DND-41 (cell line): ENCODE measurements at regions not wholly inside any gene's neighbourhood (a gene's known extent, or its start where the extent isn't known, plus 50 kb on each side); places are given as distances from the start of the nearest gene placed in this dataset.

Source experiments
- ATAC-seq: fragments of 200-7000 bp; cut with Tn5 transposase; 3 replicates; pipeline ENCODE4 v1.9.1; 2021; ENCODE audit warnings: low read depth; ENCODE audit not compliant: insufficient read depth
- DNase-seq: peaks from one replicate; pipeline ENCODE4 v3.0.0-alpha.2; 2020
- H2AFZ ChIP-seq: 2 replicates; pipeline ENCODE4 v1.6.0; 2012; ENCODE audit warnings: low read depth, low read length
- H3K27ac ChIP-seq: 2 replicates; pipeline ENCODE4 v1.5.1; 2012; ENCODE audit warnings: low read length, inconsistent platforms
- H3K27me3 ChIP-seq: fragments of 200-600 bp; sonication (generic); 2 replicates; pipeline ENCODE4 v1.6.0; 2012; ENCODE audit warnings: low read length, mild to moderate bottlenecking, inconsistent platforms; ENCODE audit not compliant: insufficient read depth, poor library complexity
- H3K36me3 ChIP-seq: 2 replicates; pipeline ENCODE4 v1.5.1; 2012; ENCODE audit warnings: low read length, inconsistent platforms; ENCODE audit not compliant: insufficient read depth
- H3K4me1 ChIP-seq: 2 replicates; pipeline ENCODE4 v1.5.1; 2012; ENCODE audit warnings: mild to moderate bottlenecking, low read length; ENCODE audit not compliant: insufficient read depth
- H3K4me2 ChIP-seq: 2 replicates; pipeline ENCODE4 v1.6.0; 2012; ENCODE audit warnings: mild to moderate bottlenecking, moderate library complexity, low read length, inconsistent platforms; ENCODE audit not compliant: insufficient read depth
- H3K4me3 ChIP-seq, 2 experiments: fragments of 200-600 bp in 1 of 2; shearing (Covaris generic) in 1 of 2; 2 replicates each; pipeline ENCODE4 v1.5.1; 2012 to 2016; ENCODE audit warnings: inconsistent platforms in 2 of 2, low read length in 2 of 2, mild to moderate bottlenecking in 2 of 2, low read depth in 1 of 2, moderate library complexity in 1 of 2
- H3K79me2 ChIP-seq: 2 replicates; pipeline ENCODE4 v1.6.0; 2012; ENCODE audit warnings: low read length, inconsistent platforms; ENCODE audit not compliant: insufficient read depth
- H3K9ac ChIP-seq: 2 replicates; pipeline ENCODE4 v1.6.0; 2012; ENCODE audit warnings: low read depth, mild to moderate bottlenecking, inconsistent platforms, low read length, moderate library complexity
- H3K9me3 ChIP-seq: 2 replicates; pipeline ENCODE4 v1.5.1; 2012; ENCODE audit warnings: low read length, moderate library complexity, mild to moderate bottlenecking, inconsistent platforms; ENCODE audit not compliant: insufficient read depth, severe bottlenecking
- H4K20me1 ChIP-seq: 2 replicates; pipeline ENCODE4 v1.6.0; 2012; ENCODE audit warnings: low read length; ENCODE audit not compliant: insufficient read depth
- EZH2 ChIP-seq: IDR thresholded peaks from 3 replicates; pipeline ENCODE4 v1.6.1; 2012; ENCODE audit warnings: borderline replicate concordance, low read depth, mild to moderate bottlenecking, moderate library complexity, low read length, inconsistent platforms; ENCODE audit not compliant: severe bottlenecking
- TF ChIP-seq, protein P1 (sequence below): IDR thresholded peaks from 2 replicates; pipeline ENCODE4 v1.5.1; 2012; ENCODE audit warnings: borderline replicate concordance, low read length, moderate library complexity, mild to moderate bottlenecking; ENCODE audit not compliant: poor library complexity, severe bottlenecking; ENCODE audit errors: extremely low read depth

DNA sequence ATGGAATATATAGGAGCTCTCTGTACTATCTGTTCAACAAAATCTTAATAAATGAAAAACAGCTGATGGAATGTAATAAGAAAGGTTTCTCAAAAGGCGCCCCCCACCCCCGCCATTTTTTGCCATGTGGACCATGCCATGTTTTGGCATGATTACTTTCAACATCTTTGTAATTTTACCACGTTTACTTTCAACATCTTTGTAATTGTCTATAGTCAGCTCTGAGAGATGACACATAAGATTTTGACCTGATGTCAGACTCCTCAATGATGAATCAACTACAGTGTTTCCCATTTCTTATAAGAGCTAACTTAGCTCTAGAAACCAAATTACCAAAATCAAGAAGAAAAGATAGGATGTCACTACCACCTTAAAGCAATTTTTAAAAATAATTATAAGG, 144.9 kb upstream of the AHR start:
- H3K79me2 ChIP-seq: no peaks in the 10 kb centered on the region
- no peaks in the 10 kb centered on the region for H4K20me1 ChIP-seq
- ATAC-seq (no peak), DNase-seq (no peak)
- no peaks in the 10 kb centered on the region for H3K36me3 ChIP-seq
- H3K9ac ChIP-seq: no peak overlapping the region
- no peaks in the 10 kb centered on the region for H3K9me3 ChIP-seq
- no peak for TF ChIP-seq EZH2
- TF ChIP-seq, protein P1, sequence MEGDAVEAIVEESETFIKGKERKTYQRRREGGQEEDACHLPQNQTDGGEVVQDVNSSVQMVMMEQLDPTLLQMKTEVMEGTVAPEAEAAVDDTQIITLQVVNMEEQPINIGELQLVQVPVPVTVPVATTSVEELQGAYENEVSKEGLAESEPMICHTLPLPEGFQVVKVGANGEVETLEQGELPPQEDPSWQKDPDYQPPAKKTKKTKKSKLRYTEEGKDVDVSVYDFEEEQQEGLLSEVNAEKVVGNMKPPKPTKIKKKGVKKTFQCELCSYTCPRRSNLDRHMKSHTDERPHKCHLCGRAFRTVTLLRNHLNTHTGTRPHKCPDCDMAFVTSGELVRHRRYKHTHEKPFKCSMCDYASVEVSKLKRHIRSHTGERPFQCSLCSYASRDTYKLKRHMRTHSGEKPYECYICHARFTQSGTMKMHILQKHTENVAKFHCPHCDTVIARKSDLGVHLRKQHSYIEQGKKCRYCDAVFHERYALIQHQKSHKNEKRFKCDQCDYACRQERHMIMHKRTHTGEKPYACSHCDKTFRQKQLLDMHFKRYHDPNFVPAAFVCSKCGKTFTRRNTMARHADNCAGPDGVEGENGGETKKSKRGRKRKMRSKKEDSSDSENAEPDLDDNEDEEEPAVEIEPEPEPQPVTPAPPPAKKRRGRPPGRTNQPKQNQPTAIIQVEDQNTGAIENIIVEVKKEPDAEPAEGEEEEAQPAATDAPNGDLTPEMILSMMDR: no peak
- no peak overlapping the region for H3K4me3 ChIP-seq
- H3K4me2 ChIP-seq: no peak overlapping the region
- no peak overlapping the region for H3K27ac ChIP-seq
- no peaks in the 10 kb centered on the region for H3K4me1 ChIP-seq
- H3K27me3 ChIP-seq: no peaks in the 10 kb centered on the region
- H2AFZ ChIP-seq: no peak overlapping the region

DNA sequence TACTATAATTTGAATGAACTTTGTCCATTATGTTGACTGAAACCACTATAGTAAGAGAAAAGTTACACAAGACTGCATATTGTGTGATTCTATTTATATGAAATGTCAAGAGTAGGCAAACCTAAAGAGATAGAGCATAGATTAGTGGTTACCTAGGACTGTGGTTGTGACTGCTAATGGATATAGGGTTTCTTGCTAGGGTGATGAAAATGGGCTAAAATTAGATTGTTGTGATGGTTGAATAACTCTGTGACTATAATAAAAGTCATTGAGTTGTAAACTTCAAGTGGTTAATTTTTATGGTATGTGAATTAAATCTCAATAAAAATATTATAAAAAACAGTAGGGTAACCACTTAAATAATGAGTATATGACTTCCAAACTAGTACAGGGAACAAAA, 142.9 kb upstream of the AHR start:
- H3K27me3 ChIP-seq: no peaks in the 10 kb centered on the region
- H4K20me1 ChIP-seq: no peaks in the 10 kb centered on the region
- H3K79me2 ChIP-seq: no peaks in the 10 kb centered on the region
- no peaks in the 10 kb centered on the region for H3K36me3 ChIP-seq
- ATAC-seq (no peak), DNase-seq (no peak)
- no peaks in the 10 kb centered on the region for H3K4me1 ChIP-seq
- H3K4me2 ChIP-seq: no peak overlapping the region
- no peaks in the 10 kb centered on the region for H3K9me3 ChIP-seq
- TF ChIP-seq, protein P1: no peak
- no peak for TF ChIP-seq EZH2
- H3K9ac ChIP-seq: no peak overlapping the region
- no peak overlapping the region for H2AFZ ChIP-seq
- H3K4me3 ChIP-seq: no peak overlapping the region
- no peak overlapping the region for H3K27ac ChIP-seq

DNA sequence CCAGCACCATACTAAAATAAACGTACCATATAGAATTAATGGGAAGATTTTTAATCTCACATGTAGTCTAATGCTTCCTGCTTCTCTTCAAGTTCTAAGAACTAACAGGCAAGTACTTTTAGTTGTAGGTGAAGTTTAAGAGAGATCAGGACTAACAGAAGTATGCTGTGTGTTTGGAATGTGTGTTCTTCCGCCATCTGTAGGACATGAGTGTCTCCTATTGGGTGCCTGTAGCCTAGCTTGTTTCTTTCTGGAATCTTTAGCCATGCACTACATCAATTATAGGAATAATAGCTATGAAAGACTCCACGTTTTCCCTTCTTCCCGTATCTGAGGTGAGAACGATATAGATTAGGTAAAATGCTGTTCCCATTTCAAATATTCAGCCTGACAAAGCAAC, 140.2 kb upstream of the AHR start:
- Histone ChIP-seq H3K4me1 (no peaks in the 10 kb centered on the region), H3K9me3 (no peaks in the 10 kb centered on the region), H3K4me2 (no peak overlapping the region), H3K36me3 (no peaks in the 10 kb centered on the region), H3K4me3 (no peak overlapping the region), H3K9ac (no peak overlapping the region), H3K27ac (no peak overlapping the region), H3K79me2 (no peaks in the 10 kb centered on the region), H2AFZ (no peak overlapping the region), H3K27me3 (no peaks in the 10 kb centered on the region), H4K20me1 (no peaks in the 10 kb centered on the region)
- DNase-seq: no peak
- ATAC-seq: no peak
- no peak for TF ChIP-seq EZH2
- TF ChIP-seq, protein P1: no peak

DNA sequence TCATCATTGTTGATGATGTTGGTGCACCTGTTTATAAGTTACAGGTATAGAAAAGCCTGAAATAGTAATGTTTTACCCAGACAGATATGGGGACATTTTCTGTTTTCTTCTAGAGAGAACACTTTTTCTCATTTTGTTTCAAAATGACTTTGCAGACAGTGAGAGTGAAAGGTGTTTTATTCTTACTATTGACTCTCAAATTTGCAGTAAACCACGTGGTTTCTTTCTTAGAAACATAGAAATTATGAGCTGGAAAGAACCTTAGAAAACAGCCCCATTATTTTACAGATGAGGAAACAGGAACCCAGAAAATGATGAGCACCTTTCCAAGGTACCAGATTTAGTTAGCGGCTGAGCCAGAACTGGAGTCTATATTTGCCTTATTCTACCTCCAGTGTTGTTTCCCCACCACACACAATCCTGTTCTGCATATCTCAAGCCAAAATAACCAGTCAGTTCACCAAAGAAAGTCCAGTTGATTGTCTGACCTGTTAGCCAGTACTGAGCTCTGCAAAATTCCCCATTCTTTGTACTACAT, 138.9 kb upstream of the AHR start:
- Histone ChIP-seq H2AFZ (no peak overlapping the region), H3K27me3 (no peaks in the 10 kb centered on the region), H3K9me3 (no peaks in the 10 kb centered on the region), H3K9ac (no peak overlapping the region), H3K4me1 (no peaks in the 10 kb centered on the region), H3K27ac (no peak overlapping the region), H4K20me1 (no peaks in the 10 kb centered on the region), H3K79me2 (no peaks in the 10 kb centered on the region), H3K4me3 (no peak overlapping the region), H3K36me3 (no peaks in the 10 kb centered on the region), H3K4me2 (no peak overlapping the region)
- ATAC-seq: no peak
- no peak for TF ChIP-seq EZH2
- TF ChIP-seq, protein P1: no peak
- no peak for DNase-seq
